Upper lobe of left lung (tissue), 4 donors: ENCODE measurements at regions not wholly inside any gene's neighbourhood (a gene's known extent, or its start where the extent isn't known, plus 50 kb on each side); places are given as distances from the start of the nearest gene placed in this dataset.
"Not testable (repeated sequence)": the region's sequence is repeated elsewhere in the genome, so short reads cannot be mapped to it uniquely, and the experiment has no call there.

Experiments
- CTCF ChIP-seq, 6 experiments: fragments of 450-650 bp in 4 of 6; fragments of 200-600 bp in 2 of 6; sonication (generic) in 2 of 6; IDR thresholded peaks; one replicate each; pipeline ENCODE4 v1.5.1; 2016 to 2019; ENCODE audit warnings: antibody characterized with exemption in 6 of 6
- EP300 ChIP-seq, 4 donors: sonication (generic); formaldehyde crosslinking; IDR thresholded peaks; one replicate each; pipeline ENCODE4 v1.5.1; 2017; ENCODE audit warnings: antibody characterized with exemption in 4 of 4, control low read depth in 2 of 4
- POLR2A ChIP-seq, 4 donors: fragments of 450-650 bp; IDR thresholded peaks; one replicate each; pipeline ENCODE4 v1.5.1; 2016 to 2017; ENCODE audit warnings: antibody characterized with exemption in 4 of 4, mild to moderate bottlenecking in 2 of 4
- POLR2AphosphoS5 ChIP-seq, 2 donors: sonication (generic); formaldehyde crosslinking; IDR thresholded peaks; one replicate each; pipeline ENCODE4 v1.5.1; 2017; ENCODE audit warnings: antibody characterized with exemption in 2 of 2

DNA sequence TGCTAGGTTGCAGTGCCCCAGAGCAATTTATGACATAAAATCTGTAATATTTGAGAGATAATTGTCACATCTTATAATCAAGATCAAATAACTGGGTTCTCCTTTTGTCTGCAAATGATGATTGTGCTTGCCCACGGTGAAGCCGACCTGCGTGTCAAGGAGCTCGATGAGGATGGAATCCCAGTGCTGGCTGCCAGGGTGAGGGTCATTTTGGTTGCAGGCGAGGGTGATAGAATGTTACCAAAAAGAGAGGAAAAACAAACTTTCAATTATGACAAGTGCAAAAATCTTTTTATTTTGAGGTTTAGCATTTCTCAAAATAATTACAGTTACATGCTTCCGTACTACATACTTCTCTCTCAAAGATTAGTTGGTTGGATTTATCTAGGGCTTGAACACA, 76.4 kb upstream of the ZNF658 start:
- not testable (repeated sequence) for TF ChIP-seq EP300, POLR2A, POLR2AphosphoS5, CTCF (IDR thresholded peaks at IDR 0.05)
